22Rv1 (cell line): ENCODE measurements at regions not wholly inside any gene's neighbourhood (a gene's known extent, or its start where the extent isn't known, plus 50 kb on each side); places are given as distances from the start of the nearest gene placed in this dataset.

Source experiments
- H3K27ac ChIP-seq: fragments of 450-650 bp; 2 replicates; pipeline ENCODE4 v1.5.1; 2017
- CTCF ChIP-seq: fragments of 450-650 bp; IDR thresholded peaks from 2 replicates; pipeline ENCODE4 v1.5.1; 2017; ENCODE audit warnings: mild to moderate bottlenecking
- ZFX ChIP-seq: fragments of 450-650 bp; IDR thresholded peaks from 2 replicates; pipeline ENCODE4 v1.6.1; 2017; ENCODE audit warnings: antibody characterized with exemption, borderline replicate concordance

- no peak overlapping the region for H3K27ac ChIP-seq
- no peak for TF ChIP-seq ZFX
Measured at GRCh38 chr9:95803197-95803596, 72.3 kb upstream of the ERCC6L2 start.

- TF ChIP-seq CTCF: no peak
- TF ChIP-seq ZFX: no peak
- H3K27ac ChIP-seq: no peak overlapping the region
Measured at GRCh38 chr9:95801797-95802196, 73.7 kb upstream of the ERCC6L2 start.

- H3K27ac ChIP-seq: peak overlapping the region; percentile 15; the same call in 1 of the 2 replicates
- TF ChIP-seq ZFX (no peak), CTCF (no peak)
Measured at GRCh38 chr9:95796029-95796428, 79.5 kb upstream of the ERCC6L2 start.

GRCh38 chr9:95793924-95794828 is 81.3 kb upstream of the ERCC6L2 start:
- no peak overlapping the region for H3K27ac ChIP-seq
- TF ChIP-seq ZFX (no peak), CTCF (no peak)

GRCh38 chr9:95791695-95792094 is 83.8 kb upstream of the ERCC6L2 start:
- no peak for TF ChIP-seq CTCF
- TF ChIP-seq ZFX: no peak

GRCh38 chr9:95791286-95791685 is 84.2 kb upstream of the ERCC6L2 start:
- TF ChIP-seq ZFX: no peak
- no peak overlapping the region for H3K27ac ChIP-seq

More at GRCh38 chr9:95791695-95792094, 83.8 kb upstream of the ERCC6L2 start:
- no peak overlapping the region for H3K27ac ChIP-seq

GRCh38 chr9:95788521-95788991 is 86.9 kb upstream of the ERCC6L2 start:
- no peak overlapping the region for H3K27ac ChIP-seq
- TF ChIP-seq ZFX (no peak), CTCF (no peak)

- TF ChIP-seq CTCF (no peak), ZFX (no peak)
- H3K27ac ChIP-seq: no peak overlapping the region
Measured at GRCh38 chr9:95788021-95788420, 87.5 kb upstream of the ERCC6L2 start.
